ENCODE measurements at regions not wholly inside any gene's neighbourhood (a gene's known extent, or its start where the extent isn't known, plus 50 kb on each side); places are given as distances from the start of the nearest gene placed in this dataset.

- H4K20me1 ChIP-seq (ENCODE audit: control insufficient read depth, insufficient read depth, low read length, poor library complexity, severe bottlenecking), result no peaks in the 10 kb centered on the region
- H2AFZ ChIP-seq (ENCODE audit: insufficient read depth, low read depth, low read length, poor library complexity, severe bottlenecking), result no peak overlapping the region
- DNase-seq (no peak), ATAC-seq (ENCODE audit: low read depth) (no peak)
- no peaks in the 10 kb centered on the region for H3K9me3 ChIP-seq (ENCODE audit: control extremely low read depth in 1 of 3, control insufficient read depth in 2 of 3, insufficient read depth in 1 of 3, low read length in 2 of 3)
- no peaks in the 10 kb centered on the region for H3K36me3 ChIP-seq (replicated peaks in 1 of 2; ENCODE audit: control extremely low read depth in 1 of 2, control insufficient read depth in 1 of 2, extremely low read depth in 1 of 2, insufficient read depth in 2 of 2, low read length in 1 of 2)
- H3K9me3 Mint-ChIP-seq (ENCODE audit: insufficient read depth), result no peaks in the 10 kb centered on the region
- no peaks in the 10 kb centered on the region for H3K79me2 ChIP-seq (ENCODE audit: control insufficient read depth, insufficient read depth, low read length)
- H3K4me2 ChIP-seq (replicated peaks; ENCODE audit: low read depth, low read length, poor library complexity, severe bottlenecking), result no peak overlapping the region
- 50% methylated on average over 1 of the region's 5 CpGs for WGBS (ENCODE audit: insufficient coverage)
- intact Hi-C loops (cut with micrococcal nuclease), result no loop called here
- CTCF ChIA-PET, result no interaction called here
- no peak for TF ChIP-seq EZH2 (IDR thresholded peaks at IDR 0.05; ENCODE audit: borderline replicate concordance, insufficient read depth, low read depth, low read length, poor library complexity, severe bottlenecking)
- TF ChIP-seq, protein P1, sequence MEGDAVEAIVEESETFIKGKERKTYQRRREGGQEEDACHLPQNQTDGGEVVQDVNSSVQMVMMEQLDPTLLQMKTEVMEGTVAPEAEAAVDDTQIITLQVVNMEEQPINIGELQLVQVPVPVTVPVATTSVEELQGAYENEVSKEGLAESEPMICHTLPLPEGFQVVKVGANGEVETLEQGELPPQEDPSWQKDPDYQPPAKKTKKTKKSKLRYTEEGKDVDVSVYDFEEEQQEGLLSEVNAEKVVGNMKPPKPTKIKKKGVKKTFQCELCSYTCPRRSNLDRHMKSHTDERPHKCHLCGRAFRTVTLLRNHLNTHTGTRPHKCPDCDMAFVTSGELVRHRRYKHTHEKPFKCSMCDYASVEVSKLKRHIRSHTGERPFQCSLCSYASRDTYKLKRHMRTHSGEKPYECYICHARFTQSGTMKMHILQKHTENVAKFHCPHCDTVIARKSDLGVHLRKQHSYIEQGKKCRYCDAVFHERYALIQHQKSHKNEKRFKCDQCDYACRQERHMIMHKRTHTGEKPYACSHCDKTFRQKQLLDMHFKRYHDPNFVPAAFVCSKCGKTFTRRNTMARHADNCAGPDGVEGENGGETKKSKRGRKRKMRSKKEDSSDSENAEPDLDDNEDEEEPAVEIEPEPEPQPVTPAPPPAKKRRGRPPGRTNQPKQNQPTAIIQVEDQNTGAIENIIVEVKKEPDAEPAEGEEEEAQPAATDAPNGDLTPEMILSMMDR (IDR thresholded peaks at IDR 0.05), result no peak
- no peak overlapping the region for H3K9ac ChIP-seq (ENCODE audit: low read length)
- no peak overlapping the region for H3K4me3 ChIP-seq (ENCODE audit: control extremely low read depth in 1 of 5, extremely low read depth in 1 of 5, insufficient read depth in 1 of 5, low read depth in 2 of 5, low read length in 4 of 5)
- H3K27ac ChIP-seq (ENCODE audit: low read length in 2 of 2), result no peak overlapping the region
- no peak overlapping the region for H3K27ac Mint-ChIP-seq
- H3K27me3 ChIP-seq (replicated peaks in 1 of 4; ENCODE audit: control extremely low read depth in 1 of 4, control insufficient read depth in 3 of 4, insufficient read depth in 4 of 4, low read length in 3 of 4), result no peaks in the 10 kb centered on the region
- no peaks in the 10 kb centered on the region for H3K27me3 Mint-ChIP-seq
- H3K4me1 Mint-ChIP-seq, result peaks cover 6% of the 10 kb centered on the region
- H3K4me1 ChIP-seq (ENCODE audit: control insufficient read depth in 2 of 2, insufficient read depth in 2 of 2, low read length in 2 of 2), result peaks cover 3 to 5% of the 10 kb centered on the region in 2 donors
- POLR2A ChIA-PET, result no interaction called here
- no peak overlapping the region for H3K4me3 Mint-ChIP-seq
Measured at GRCh38 chr4:129531253-129531652, 435.3 kb downstream of the C4orf33 start.

DNA sequence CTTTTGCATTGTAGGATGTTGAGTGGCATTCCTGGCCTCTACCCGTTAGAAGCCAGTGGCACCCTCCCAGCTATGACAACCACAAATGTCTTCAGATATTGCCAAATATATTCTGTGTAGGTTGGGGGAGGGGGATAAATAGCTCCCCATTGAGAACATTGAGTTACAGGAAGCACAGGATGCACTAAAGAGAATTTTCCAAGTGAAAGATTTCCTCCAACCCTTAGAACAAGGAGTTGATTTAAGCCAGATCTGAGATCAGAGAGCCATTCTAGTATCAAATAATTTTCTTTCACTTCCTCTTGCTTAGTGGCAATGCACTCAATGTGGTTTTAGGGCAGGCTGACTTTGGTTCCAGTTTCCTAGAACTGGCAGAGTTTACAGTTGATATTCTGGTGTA, 436.6 kb downstream of the C4orf33 start:
- POLR2A ChIA-PET, result no interaction called here
- Histone ChIP-seq H3K4me3 (ENCODE audit: control extremely low read depth in 1 of 5, extremely low read depth in 1 of 5, insufficient read depth in 1 of 5, low read depth in 2 of 5, low read length in 4 of 5) (no peak overlapping the region), H3K9ac (ENCODE audit: low read length) (no peak overlapping the region), H3K27me3 (replicated peaks in 1 of 4; ENCODE audit: control extremely low read depth in 1 of 4, control insufficient read depth in 3 of 4, insufficient read depth in 4 of 4, low read length in 3 of 4) (no peaks in the 10 kb centered on the region), H3K4me2 (replicated peaks; ENCODE audit: low read depth, low read length, poor library complexity, severe bottlenecking) (no peak overlapping the region), H3K36me3 (replicated peaks in 1 of 2; ENCODE audit: control extremely low read depth in 1 of 2, control insufficient read depth in 1 of 2, extremely low read depth in 1 of 2, insufficient read depth in 2 of 2, low read length in 1 of 2) (no peaks in the 10 kb centered on the region), H3K4me1 (ENCODE audit: control insufficient read depth in 2 of 2, insufficient read depth in 2 of 2, low read length in 2 of 2) (peaks cover 3 to 5% of the 10 kb centered on the region in 2 donors), H3K27ac (ENCODE audit: low read length in 2 of 2) (no peak overlapping the region), H4K20me1 (ENCODE audit: control insufficient read depth, insufficient read depth, low read length, poor library complexity, severe bottlenecking) (no peaks in the 10 kb centered on the region), H3K9me3 (ENCODE audit: control extremely low read depth in 1 of 3, control insufficient read depth in 2 of 3, insufficient read depth in 1 of 3, low read length in 2 of 3) (no peaks in the 10 kb centered on the region), H3K79me2 (ENCODE audit: control insufficient read depth, insufficient read depth, low read length) (no peaks in the 10 kb centered on the region), H2AFZ (ENCODE audit: insufficient read depth, low read depth, low read length, poor library complexity, severe bottlenecking) (no peak overlapping the region)
- peaks cover 6% of the 10 kb centered on the region for H3K4me1 Mint-ChIP-seq
- DNase-seq (no peak), ATAC-seq (ENCODE audit: low read depth) (no peak)
- intact Hi-C loops (cut with micrococcal nuclease), result no loop called here
- H3K27me3 Mint-ChIP-seq, result no peaks in the 10 kb centered on the region
- WGBS (ENCODE audit: insufficient coverage), result no CpG with 5 or more reads among the region's 1 CpG
- TF ChIP-seq, protein P1 (IDR thresholded peaks at IDR 0.05), result no peak
- no peak for TF ChIP-seq EZH2 (IDR thresholded peaks at IDR 0.05; ENCODE audit: borderline replicate concordance, insufficient read depth, low read depth, low read length, poor library complexity, severe bottlenecking)
- CTCF ChIA-PET, result no interaction called here
- no peaks in the 10 kb centered on the region for H3K9me3 Mint-ChIP-seq (ENCODE audit: insufficient read depth)
- H3K4me3 Mint-ChIP-seq, result no peak overlapping the region
- H3K27ac Mint-ChIP-seq, result no peak overlapping the region

Measured in B cell (primary cell).